Activated CD4-positive, alpha-beta T cell treated with anti-CD3 and anti-CD28 coated beads, Interleukin-2, Interleukin-6, amounts not matched to agents 100 ng/mL and 50 ng/mL, durations not matched to agents 16 hours and 8 hours (primary cell): ENCODE measurements at regions not wholly inside any gene's neighbourhood (a gene's known extent, or its start where the extent isn't known, plus 50 kb on each side); places are given as distances from the start of the nearest gene placed in this dataset.
"Not testable (repeated sequence)": the region's sequence is repeated elsewhere in the genome, so short reads cannot be mapped to it uniquely, and the experiment has no call there.

Experiments
- DNase-seq: peaks from one replicate; pipeline ENCODE4 v3.0.0-alpha.2; 2020

- no peak for DNase-seq
Observed at GRCh38 chr15:56808160-56808559, 74.9 kb upstream of the ZNF280D start.

DNA sequence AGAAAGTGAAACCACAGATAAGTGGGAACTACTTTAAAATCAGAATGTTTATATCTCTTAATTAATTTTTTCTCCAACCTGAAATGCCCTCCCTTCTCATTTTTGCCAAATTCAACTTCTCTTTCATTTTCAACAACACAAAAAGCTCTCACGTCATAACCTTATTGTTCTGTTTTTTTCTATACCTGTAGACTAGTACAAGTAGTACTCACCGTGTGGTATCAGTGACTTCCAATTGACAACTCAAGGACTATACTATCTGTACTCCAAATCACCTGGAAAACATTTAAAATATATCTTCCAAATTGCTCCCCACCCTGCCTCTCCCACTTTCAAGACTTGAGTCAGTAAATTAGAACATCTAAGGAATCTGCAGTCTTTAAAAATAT, 72.8 kb upstream of the ZNF280D start:
- no peak for DNase-seq

GRCh38 chr15:56805466-56806147, 72.3 kb upstream of the ZNF280D start:
- peak; percentile 69 for DNase-seq

DNA sequence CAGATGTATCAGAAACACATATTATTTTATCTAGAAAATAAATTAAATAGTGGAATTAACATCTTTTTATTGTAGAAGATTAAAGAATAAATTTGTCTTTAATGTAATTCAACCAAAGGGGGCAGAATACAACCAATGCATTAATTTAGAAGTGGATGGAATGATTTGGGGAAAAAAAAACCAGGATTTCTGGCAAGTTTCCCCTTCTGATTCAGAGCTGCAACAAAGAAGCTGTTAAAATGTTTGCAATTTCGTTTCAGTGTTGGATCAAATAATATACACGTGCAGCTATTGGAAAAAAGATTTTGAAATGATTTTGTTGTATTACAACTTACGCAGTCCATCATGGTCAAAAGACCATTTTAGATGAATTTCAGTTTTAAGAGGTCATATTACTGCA, 71.6 kb upstream of the ZNF280D start:
- no peak for DNase-seq

- DNase-seq, result no peak
Observed at GRCh38 chr15:56804279-56804678, 71.0 kb upstream of the ZNF280D start.

DNA sequence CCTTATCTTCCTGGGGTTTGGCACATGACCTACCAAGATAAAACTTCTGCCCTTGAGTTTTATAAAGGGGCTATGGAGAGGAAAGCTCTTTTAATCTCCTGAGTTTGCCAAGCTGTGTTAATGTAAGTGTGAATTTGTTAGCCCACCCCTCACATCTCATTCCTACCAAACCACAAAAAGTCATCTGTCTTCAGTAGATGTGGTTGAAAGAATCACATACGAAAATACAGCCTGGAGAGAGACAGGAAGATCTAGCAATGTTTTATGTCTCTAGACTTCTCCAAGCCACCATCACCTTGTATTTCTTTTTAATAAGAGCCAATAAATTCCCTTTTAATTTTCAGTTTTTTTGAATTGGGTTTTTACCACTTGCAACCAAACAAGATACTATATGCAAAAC, 68.9 kb upstream of the ZNF280D start:
- no peak for DNase-seq

- DNase-seq, result peak; percentile 90
Observed at GRCh38 chr15:56798639-56799038, 65.3 kb upstream of the ZNF280D start.

GRCh38 chr15:56797720-56798275, 64.5 kb upstream of the ZNF280D start:
- DNase-seq, result peak; percentile 42

- DNase-seq, result no peak
Observed at GRCh38 chr15:56795502-56795901, 62.2 kb upstream of the ZNF280D start.

DNA sequence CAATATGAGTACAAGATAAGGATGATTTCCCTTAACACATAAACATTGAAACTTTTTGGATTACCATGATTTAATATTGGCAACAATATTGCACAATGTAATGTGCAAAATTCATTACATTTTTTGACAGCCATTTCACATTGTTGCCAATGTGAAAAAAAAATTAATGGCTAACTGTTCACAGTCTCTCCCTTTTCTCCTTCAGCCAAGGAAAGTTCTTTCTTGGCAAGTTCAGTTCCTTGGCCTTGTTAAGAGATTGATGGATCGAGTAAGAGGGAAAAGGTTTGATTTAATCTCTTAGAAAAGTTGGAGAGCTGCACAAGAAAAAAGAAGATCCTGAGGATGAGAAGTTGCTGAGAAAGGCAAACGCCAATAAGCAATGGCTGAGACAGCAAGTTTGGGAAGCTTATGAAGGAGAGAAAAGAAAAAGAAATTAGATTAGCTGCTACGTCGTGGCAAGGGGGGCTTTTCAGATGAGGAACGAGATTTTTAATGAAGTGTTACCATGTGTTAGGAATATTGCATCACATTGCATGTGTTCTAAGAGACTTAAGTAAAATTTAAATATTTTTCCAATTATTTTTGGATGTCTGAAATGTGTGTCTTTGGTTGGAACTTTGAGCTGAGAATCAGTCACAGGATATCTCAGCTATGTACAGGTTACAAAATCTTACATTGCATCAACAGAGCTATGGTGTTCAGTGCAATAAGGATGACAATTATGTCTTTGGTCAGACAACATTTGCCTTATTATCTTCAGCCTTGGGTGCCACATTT, 61.4 kb upstream of the ZNF280D start:
- DNase-seq, result no peak

GRCh38 chr15:56794165-56794552, 60.9 kb upstream of the ZNF280D start:
- no peak for DNase-seq

DNA sequence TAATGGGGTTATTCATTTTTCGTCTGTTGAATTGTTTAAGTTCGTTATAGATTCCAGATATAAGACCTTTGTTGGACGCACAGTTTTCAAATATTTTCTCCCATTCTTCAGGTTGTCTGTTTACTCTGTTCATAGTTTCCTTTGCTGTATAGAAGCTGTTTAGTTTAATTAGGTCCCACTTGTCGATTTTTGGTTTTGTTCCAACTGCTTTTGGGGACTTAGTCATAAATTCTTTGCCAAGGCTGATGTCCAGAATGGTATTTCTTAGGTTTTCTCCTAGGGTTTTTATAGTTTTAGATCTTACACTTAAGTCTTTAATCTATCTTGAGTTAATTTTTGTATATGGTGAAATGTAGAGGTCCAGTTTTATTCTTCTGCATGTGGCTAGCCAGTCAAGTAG, 58.9 kb upstream of the ZNF280D start:
- no peak for DNase-seq

DNA sequence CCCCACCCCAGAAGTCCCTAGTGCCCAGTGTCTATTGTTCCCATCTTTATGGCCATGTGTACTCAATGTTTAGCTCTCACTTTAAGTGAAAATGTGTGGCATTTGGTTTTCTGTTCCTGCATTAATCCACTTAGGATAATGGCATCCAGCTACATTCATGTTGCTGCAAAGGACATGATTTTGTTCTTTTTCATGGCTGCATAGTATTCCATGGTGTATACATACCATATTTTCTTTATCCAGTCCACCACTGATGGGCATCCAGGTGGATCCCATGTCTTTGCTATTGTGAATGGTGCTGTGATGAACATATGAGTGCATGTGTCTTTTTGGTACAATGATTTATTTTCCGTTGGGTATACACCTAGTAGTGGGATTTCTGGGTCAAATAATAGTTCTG, 58.2 kb upstream of the ZNF280D start:
- not testable (repeated sequence) for DNase-seq

DNA sequence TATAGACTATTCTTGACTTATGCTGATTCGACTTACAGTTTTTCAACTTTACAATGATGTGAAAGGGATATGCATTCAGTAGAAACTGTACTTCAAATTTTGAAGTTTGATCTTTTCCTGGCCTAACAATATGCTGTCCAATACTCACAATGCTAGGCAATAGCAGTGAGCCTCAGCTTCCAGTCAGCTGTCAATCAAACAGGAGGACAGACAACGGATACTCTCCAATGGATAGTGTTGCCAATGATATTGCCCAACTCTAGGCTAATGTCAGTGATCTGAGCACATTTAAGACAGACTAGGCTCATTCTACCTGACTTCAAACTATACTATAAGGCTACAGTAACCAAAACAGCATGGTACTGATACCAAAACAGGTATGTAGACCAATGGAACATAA, 55.0 kb upstream of the ZNF280D start:
- DNase-seq, result no peak

DNA sequence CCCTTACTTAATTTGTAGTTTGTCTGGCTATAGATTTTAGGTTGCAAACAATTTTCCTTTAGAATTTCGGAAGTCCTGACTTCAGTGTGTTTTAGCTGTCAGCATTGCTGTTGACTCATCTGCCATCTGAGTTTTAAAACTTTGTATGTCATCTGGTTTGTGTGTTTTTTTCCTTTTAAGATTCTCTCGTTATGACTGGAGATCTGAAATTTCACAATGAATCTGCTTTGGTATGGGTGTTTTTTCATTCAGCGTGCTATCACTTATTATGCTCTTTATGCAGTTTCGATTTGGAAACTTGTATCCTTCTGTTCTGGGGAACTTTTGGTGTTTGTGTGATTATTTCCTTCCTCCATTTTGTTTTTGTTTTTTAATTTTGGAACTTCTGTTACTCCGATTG, 53.7 kb upstream of the ZNF280D start:
- peak; percentile 83 for DNase-seq

- no peak for DNase-seq
Observed at GRCh38 chr15:56783857-56784661, 50.8 kb upstream of the ZNF280D start.

DNA sequence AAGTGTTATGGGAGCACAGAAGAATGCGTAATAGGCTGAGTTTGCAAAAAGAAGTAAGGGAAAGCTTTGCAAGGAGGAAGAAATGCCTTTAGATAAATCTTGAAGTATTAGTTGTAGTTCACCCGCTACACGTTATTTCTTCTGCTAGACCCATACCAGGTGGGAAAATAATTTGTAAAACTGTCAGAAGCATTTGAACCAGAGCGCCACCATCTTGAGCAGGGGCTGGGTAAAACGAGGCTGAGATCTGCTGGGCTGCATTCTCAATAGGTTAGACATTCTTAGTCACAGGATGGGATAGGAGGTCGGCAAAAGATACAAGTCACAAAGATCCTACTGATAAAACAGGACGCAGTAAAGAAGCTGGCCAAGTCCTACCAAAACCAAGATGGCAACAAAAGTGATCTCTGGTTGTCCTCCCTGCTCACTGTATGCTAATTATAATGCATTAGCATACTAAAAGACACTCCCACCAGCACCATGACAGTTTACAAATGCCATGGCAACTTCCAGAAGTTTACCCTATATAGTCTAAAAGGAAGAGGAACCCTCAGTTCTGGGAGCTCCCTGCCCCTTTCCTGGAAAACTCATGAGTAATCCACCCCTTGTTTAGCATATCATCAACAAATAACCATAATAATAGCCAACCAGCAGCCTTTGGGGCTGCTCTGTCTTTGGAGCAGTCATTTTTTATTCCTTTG, 50.0 kb upstream of the ZNF280D start:
- DNase-seq, result no peak
